IMR-90 (cell line): ENCODE measurements at regions not wholly inside any gene's neighbourhood (a gene's known extent, or its start where the extent isn't known, plus 50 kb on each side); places are given as distances from the start of the nearest gene placed in this dataset.

Source experiments
- BHLHE40 ChIP-seq: fragments of 150-350 bp; IDR thresholded peaks from 2 replicates; pipeline ENCODE4 v1.6.1; 2016; ENCODE audit warnings: mild to moderate bottlenecking, low read depth, low read length
- CEBPB ChIP-seq: IDR thresholded peaks from 2 replicates; pipeline ENCODE4 v1.6.1; 2012; ENCODE audit warnings: low read depth, low read length, improper control_type of control experiment
- CHD1 ChIP-seq: IDR thresholded peaks from 2 replicates; pipeline ENCODE4 v1.6.1; 2012; ENCODE audit warnings: low read depth, low read length, improper control_type of control experiment
- FOS ChIP-seq: fragments of 150-350 bp; IDR thresholded peaks from 2 replicates; pipeline ENCODE4 v1.6.1; 2016; ENCODE audit warnings: low read depth, low read length
- MAFK ChIP-seq: IDR thresholded peaks from 2 replicates; pipeline ENCODE4 v1.6.1; 2012; ENCODE audit warnings: low read depth, low read length, improper control_type of control experiment
- MAZ ChIP-seq: IDR thresholded peaks from 2 replicates; pipeline ENCODE4 v1.6.1; 2012; ENCODE audit warnings: low read depth, mild to moderate bottlenecking, low read length, improper control_type of control experiment, moderate library complexity, borderline replicate concordance
- MXI1 ChIP-seq: IDR thresholded peaks from 2 replicates; pipeline ENCODE4 v1.6.1; 2012; ENCODE audit warnings: low read depth, mild to moderate bottlenecking, low read length, moderate library complexity, borderline replicate concordance
- POLR2A ChIP-seq: IDR thresholded peaks from 2 replicates; pipeline ENCODE4 v1.6.1; 2012; ENCODE audit warnings: mild to moderate bottlenecking, low read depth, low read length
- RAD21 ChIP-seq: IDR thresholded peaks from 2 replicates; pipeline ENCODE4 v1.6.1; 2012; ENCODE audit warnings: low read length, improper control_type of control experiment
- RCOR1 ChIP-seq: IDR thresholded peaks from 2 replicates; pipeline ENCODE4 v1.6.1; 2012; ENCODE audit warnings: mild to moderate bottlenecking, low read length, improper control_type of control experiment; ENCODE audit not compliant: insufficient replicate concordance
- RFX5 ChIP-seq: IDR thresholded peaks from 2 replicates; pipeline ENCODE4 v1.8.0; 2012; ENCODE audit warnings: low read depth, mild to moderate bottlenecking, low read length, moderate library complexity
- SMC3 ChIP-seq: fragments of 150-350 bp; IDR thresholded peaks from 2 replicates; pipeline ENCODE4 v1.6.1; 2016; ENCODE audit warnings: low read depth, mild to moderate bottlenecking, antibody characterized with exemption, low read length, moderate library complexity
- TF ChIP-seq, protein P1 (sequence below): conservative IDR thresholded peaks from 2 replicates; pipeline ENCODE4 v1.5.1; 2012; ENCODE audit warnings: mild to moderate bottlenecking, low read depth, low read length, improper control_type of control experiment
- TF ChIP-seq, protein P2 (sequence below): fragments of 150-350 bp; IDR thresholded peaks from 2 replicates; pipeline ENCODE4 v1.6.1; 2017; ENCODE audit warnings: mild to moderate bottlenecking, antibody characterized with exemption, low read length, low read depth

DNA sequence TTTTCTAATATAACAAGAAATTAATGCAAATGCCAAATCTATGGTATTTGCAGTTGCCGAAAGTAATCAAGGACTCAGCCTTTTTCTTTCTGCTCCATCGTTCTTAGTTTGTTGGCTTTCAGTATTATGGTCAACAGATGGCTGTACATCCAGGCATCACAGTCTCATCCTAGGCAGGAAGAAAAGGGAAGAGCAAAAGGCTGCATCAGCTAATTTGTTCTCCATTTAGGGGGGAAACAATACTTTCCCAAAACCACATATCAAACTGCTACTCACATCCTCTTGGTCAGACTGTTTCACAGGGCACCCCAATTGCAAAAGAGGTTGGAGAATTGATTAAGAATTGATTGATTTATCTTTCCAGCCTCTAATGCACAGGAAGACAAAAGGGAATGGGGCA lies 89.3 kb downstream of the MDH1 start:
- TF ChIP-seq, protein P1, sequence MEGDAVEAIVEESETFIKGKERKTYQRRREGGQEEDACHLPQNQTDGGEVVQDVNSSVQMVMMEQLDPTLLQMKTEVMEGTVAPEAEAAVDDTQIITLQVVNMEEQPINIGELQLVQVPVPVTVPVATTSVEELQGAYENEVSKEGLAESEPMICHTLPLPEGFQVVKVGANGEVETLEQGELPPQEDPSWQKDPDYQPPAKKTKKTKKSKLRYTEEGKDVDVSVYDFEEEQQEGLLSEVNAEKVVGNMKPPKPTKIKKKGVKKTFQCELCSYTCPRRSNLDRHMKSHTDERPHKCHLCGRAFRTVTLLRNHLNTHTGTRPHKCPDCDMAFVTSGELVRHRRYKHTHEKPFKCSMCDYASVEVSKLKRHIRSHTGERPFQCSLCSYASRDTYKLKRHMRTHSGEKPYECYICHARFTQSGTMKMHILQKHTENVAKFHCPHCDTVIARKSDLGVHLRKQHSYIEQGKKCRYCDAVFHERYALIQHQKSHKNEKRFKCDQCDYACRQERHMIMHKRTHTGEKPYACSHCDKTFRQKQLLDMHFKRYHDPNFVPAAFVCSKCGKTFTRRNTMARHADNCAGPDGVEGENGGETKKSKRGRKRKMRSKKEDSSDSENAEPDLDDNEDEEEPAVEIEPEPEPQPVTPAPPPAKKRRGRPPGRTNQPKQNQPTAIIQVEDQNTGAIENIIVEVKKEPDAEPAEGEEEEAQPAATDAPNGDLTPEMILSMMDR, result no peak
- TF ChIP-seq FOS (no peak), CHD1 (no peak), POLR2A (no peak), RAD21 (no peak), RFX5 (no peak), MAFK (no peak), SMC3 (no peak), BHLHE40 (no peak), CEBPB (no peak), RCOR1 (no peak), MAZ (no peak), MXI1 (no peak)
- TF ChIP-seq, protein P2, sequence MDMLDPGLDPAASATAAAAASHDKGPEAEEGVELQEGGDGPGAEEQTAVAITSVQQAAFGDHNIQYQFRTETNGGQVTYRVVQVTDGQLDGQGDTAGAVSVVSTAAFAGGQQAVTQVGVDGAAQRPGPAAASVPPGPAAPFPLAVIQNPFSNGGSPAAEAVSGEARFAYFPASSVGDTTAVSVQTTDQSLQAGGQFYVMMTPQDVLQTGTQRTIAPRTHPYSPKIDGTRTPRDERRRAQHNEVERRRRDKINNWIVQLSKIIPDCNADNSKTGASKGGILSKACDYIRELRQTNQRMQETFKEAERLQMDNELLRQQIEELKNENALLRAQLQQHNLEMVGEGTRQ, result no peak
